Stimulated activated CD8-positive, alpha-beta memory T cell treated with anti-CD3 and anti-CD28 coated beads, Interleukin-12 subunit alpha, Interleukin-12 subunit beta, amount 100 ng/mL, for 1 hour (primary cell): ENCODE measurements at regions not wholly inside any gene's neighbourhood (a gene's known extent, or its start where the extent isn't known, plus 50 kb on each side); places are given as distances from the start of the nearest gene placed in this dataset.
"Not testable (repeated sequence)": the region's sequence is repeated elsewhere in the genome, so short reads cannot be mapped to it uniquely, and the experiment has no call there.

ENCODE experiments used
- DNase-seq: peaks from one replicate; pipeline ENCODE4 v3.0.0-alpha.2; 2020; ENCODE audit warnings: low read depth

GRCh38 chr2:36302911-36303310 lies 52.7 kb upstream of the CRIM1 start:
- DNase-seq: no peak

DNA sequence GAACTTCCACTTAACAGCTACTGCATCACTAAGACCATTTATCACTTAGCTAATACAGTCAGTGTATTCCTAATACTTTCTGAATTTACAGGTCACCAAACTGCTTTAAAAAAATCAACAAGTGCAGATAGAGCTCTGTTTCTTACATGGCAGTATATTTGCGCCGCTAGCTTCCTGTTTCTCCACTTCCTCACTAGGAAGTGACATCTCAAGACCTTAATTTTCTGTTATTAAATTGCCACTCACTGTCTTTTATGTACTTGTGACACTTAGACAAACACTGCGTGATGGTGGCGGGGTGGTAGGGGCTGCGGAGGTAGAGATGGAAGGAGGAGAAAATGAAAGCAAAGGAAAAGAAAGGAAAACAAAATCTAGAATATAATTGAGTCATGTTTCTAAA lies 53.7 kb upstream of the CRIM1 start:
- no peak for DNase-seq

- DNase-seq: no peak
Measured at GRCh38 chr2:36300697-36301096, 54.9 kb upstream of the CRIM1 start.

GRCh38 chr2:36296798-36297197 lies 58.8 kb upstream of the CRIM1 start:
- no peak for DNase-seq

GRCh38 chr2:36294316-36294721 lies 61.3 kb upstream of the CRIM1 start:
- DNase-seq: no peak

- DNase-seq: no peak
Measured at GRCh38 chr2:36290306-36290856, 65.2 kb upstream of the CRIM1 start.

DNA sequence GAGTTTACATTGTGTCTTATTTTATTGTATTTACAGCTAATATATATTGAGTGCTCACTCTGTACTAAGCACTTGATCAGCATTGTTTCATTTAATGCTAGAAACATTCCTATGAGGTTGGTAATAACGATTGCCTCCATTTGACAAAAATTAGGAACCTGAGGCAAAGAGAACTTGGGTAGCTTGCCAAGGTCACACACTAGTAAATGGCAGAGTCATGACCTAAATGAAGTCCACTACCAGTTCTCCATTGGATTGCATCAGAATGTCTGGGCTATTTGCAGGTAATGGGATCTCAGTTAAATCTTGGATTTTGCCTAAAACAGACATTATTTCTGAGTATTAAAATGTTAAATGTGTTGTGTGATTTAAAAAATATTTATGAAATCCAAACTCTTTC lies 65.8 kb upstream of the CRIM1 start:
- no peak for DNase-seq

GRCh38 chr2:36287363-36288275 lies 68.0 kb upstream of the CRIM1 start:
- no peak for DNase-seq

- DNase-seq: not testable (repeated sequence)
Measured at GRCh38 chr2:36279506-36279905, 76.1 kb upstream of the CRIM1 start.

DNA sequence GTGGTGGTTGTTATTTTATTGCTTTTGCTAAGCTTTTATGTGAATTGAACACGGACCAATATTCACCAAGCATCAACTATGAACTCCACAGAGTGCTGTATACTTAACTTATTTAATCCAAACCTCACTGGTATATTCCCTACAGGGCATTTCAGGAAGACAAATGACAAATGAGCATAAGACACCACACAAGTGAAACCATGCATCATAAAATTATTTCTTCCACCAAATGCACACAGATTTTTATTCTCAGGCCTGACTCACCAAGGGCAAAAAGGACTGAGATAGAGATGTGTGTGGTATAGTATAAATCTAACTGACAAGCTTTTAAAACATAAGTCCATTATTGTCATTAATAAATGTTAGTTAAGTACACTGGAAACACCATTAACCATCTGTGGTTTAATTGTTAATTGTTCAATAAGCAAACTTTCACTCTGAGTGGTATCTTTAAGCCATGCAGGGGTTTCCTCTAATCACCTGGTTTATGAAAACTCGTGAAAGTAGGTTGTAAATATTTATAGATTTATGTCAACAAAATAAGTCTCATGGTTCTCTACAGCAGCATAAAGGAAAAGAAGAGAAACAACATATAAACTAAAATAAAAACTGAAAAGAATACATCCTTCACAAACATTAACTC lies 77.6 kb upstream of the CRIM1 start:
- DNase-seq: no peak

DNA sequence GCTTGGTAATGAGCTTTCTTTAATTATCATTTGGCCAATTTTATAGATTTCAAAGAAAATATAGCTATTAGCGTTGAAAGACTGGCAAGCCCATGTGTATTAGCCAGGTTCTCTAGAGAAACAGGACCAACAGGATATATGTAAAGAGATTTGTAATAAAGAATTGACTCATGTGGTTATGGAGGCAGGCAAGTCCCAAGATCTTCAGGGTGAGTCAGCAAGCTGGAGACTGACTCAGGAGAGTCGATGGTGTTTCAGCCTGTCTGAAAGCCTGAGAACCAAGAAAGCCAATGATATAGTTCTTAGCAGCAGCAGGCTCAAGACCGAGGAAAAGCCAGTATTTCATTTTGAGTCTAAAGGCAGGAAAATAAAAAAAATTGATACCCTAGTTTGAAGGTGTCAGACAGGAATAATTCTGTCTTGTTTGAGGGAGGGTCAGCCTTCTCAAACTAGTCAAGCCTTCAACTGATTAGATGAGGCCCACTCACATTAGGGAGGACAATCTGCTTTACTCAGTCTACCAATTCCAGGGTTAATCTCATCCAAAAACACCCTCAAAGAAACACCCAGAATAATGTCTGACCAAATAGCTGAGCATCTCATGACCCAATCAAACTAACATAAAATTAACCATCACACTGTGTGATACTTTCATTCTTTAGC lies 78.3 kb upstream of the CRIM1 start:
- DNase-seq: no peak

DNA sequence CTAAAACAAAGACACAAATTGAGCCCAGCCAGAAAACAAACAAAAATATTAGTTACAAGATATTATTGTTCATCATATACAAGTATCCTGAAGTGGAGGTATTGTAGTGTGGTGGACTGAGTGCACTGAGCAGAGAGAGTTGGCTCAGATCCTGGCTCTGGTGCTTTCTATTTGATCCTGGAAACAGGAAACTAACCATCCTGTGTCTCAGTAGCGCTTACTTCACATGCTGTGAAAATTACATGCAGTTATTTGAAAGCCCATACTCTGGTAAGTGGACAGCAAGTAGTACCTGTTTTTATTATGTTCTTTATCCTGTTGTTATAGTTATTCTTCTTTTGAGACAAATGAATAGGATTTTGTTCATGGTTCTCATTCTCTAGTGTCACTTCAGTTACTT lies 84.3 kb upstream of the CRIM1 start:
- no peak for DNase-seq

- DNase-seq: no peak
Measured at GRCh38 chr2:36270758-36271157, 84.8 kb upstream of the CRIM1 start.

- DNase-seq: no peak
Measured at GRCh38 chr2:36267194-36267593, 88.4 kb upstream of the CRIM1 start.

DNA sequence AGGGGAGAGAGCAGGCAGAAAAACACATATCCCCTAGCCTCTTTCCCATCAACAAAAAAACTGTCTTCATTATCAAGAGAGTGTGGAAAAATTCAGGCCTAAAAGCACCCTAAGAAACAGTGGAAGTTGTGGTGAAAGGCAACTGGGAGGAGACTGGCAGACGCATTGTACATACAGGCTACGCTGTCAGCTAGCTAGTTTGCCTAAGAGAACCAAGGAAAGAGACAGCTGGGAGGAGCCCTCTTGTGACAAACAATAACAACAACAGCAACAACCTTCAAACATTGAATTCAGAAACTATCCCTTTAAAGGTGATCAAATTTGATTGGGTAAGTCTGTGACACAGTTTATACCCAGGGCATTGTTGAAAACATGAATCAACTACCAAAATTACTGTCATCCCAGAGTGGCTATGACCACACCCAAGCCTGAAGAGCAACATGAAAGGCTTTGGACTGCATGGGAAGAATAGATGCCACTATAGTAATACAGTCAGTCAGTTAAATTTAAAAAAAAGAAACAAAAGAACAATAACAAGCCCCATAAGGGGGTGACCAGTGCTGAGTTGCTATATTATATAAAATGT lies 88.9 kb upstream of the CRIM1 start:
- DNase-seq: no peak

GRCh38 chr2:36262581-36262980 lies 93.0 kb upstream of the CRIM1 start:
- no peak for DNase-seq

DNA sequence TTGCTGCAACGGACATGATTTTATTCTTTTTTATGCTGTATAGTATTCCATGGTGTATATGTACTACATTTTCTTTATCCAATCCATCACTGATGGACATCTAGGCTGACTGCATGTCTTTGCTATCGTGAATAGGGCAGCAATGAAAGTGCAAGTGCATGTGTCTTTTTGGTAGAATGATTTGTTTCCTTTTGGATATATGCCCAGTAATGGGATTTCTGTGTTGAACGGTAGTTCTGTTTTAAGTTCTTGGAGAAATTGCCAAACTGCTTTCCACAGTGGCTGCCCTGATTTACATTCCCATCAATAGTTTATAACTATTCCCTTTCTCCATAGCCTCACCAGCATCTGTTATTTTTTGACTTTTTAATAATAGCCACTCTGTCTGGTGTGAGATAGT lies 99.7 kb upstream of the CRIM1 start:
- no peak for DNase-seq

- no peak for DNase-seq
Measured at GRCh38 chr2:36253086-36253485, 102.5 kb upstream of the CRIM1 start.

DNA sequence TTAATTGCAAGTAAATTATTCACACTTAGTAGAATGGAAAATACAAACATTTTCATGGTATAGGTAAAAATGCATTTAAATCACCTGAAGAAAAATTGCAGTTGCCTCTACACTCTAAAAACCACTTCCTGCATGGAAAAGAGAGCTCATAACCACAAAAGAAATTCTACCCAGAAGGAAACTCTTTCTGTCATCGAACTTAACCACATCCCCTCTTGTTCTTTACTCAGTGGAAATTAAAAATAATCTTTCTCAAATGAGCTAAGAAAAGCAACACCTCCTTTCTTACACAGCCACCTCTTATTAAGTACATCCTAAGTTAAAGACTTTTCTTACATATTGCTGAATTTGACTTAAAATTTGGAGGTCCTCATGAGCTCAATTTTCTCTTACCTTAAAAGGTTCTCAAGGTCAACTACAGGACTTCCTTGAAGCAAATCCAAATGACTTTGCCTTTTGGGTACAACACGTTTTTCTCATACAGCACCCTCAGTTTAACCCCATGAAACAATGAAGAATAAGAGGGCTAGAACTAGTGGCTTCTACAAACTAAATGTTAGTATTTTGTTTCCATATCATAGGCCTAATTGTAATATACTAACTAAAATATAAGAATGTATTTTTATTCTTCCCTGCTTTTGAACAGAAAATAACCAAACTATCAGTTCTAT lies 109.1 kb upstream of the CRIM1 start:
- DNase-seq: no peak

GRCh38 chr2:36245651-36246050 lies 109.9 kb upstream of the CRIM1 start:
- no peak for DNase-seq

DNA sequence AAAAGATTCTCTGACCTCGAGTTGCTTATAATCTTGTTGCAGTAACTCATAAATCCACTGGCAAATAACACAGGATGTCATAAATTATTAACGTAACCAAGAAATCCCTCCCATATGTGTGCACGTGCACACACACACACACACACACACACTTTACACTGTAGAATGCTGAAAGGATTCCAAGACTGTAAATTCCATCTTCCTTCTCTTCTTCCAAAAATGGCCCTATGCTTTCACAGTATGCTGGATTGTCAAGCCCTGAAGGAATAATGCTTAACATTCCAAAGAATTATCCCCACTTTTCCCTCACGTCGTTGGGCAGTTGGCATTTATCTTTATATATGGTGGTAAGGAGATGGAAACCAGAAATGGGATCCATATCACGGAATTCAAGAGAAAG lies 117.5 kb upstream of the CRIM1 start:
- DNase-seq: no peak

GRCh38 chr2:36235882-36236281 lies 119.7 kb upstream of the CRIM1 start:
- DNase-seq: no peak
